Smooth muscle cell (in vitro differentiated cells): ENCODE measurements at regions not wholly inside any gene's neighbourhood (a gene's known extent, or its start where the extent isn't known, plus 50 kb on each side); places are given as distances from the start of the nearest gene placed in this dataset.

ENCODE experiments used
- DNase-seq: peaks from one replicate; lab custom pipeline; 2025; ENCODE audit not compliant: unreplicated experiment; lab: John Stamatoyannopoulos, UW
- H2AFZ ChIP-seq: fragments of 200-600 bp; sonication (generic); 2 replicates; pipeline ENCODE4 v1.6.0; 2016; ENCODE audit warnings: antibody characterized with exemption, low read depth, mild to moderate bottlenecking
- H3F3A ChIP-seq: fragments of 200-600 bp; sonication (generic); 2 replicates; pipeline ENCODE4 v1.6.0; 2017; ENCODE audit warnings: antibody characterized with exemption, low read depth
- H3K27ac ChIP-seq: fragments of 200-600 bp; sonication (generic); 2 replicates; pipeline ENCODE4 v1.5.1; 2016; ENCODE audit warnings: low read depth, mild to moderate bottlenecking
- H3K27me3 ChIP-seq: fragments of 200-600 bp; sonication (generic); 2 replicates; pipeline ENCODE4 v1.6.1; 2016; ENCODE audit warnings: low read depth, mild to moderate bottlenecking
- H3K36me3 ChIP-seq: fragments of 200-600 bp; sonication (generic); 2 replicates; pipeline ENCODE4 v1.5.1; 2016; ENCODE audit warnings: low read depth
- H3K4me1 ChIP-seq: fragments of 200-600 bp; sonication (generic); 2 replicates; pipeline ENCODE4 v1.5.1; 2016; ENCODE audit warnings: low read depth
- H3K4me2 ChIP-seq: fragments of 200-600 bp; sonication (generic); 2 replicates; pipeline ENCODE4 v1.6.0; 2016; ENCODE audit warnings: mild to moderate bottlenecking
- H3K4me3 ChIP-seq: fragments of 200-600 bp; sonication (generic); 2 replicates; pipeline ENCODE4 v1.5.1; 2016; ENCODE audit warnings: mild to moderate bottlenecking
- H3K79me2 ChIP-seq: fragments of 200-600 bp; sonication (generic); 2 replicates; pipeline ENCODE4 v1.6.0; 2016; ENCODE audit warnings: low read depth, mild to moderate bottlenecking
- H3K9ac ChIP-seq: fragments of 200-600 bp; sonication (generic); 2 replicates; pipeline ENCODE4 v1.6.0; 2016; ENCODE audit warnings: low read depth
- H3K9me3 ChIP-seq: fragments of 200-600 bp; sonication (generic); replicated peaks from 2 replicates; pipeline ENCODE4 v1.5.1; 2016; ENCODE audit warnings: low read depth
- H4K20me1 ChIP-seq: fragments of 200-600 bp; sonication (generic); 2 replicates; pipeline ENCODE4 v1.6.0; 2016; ENCODE audit warnings: low read depth
- WGBS: methylation state at CpG from one replicate; pipeline ENCODE4 v1.1.7; 2016; ENCODE audit warnings: low lambda C conversion rate; 5-methylcytosine and 5-hydroxymethylcytosine counted together
- TF ChIP-seq, protein P1 (sequence below): fragments of 200-600 bp; sonication (generic); IDR thresholded peaks from 2 replicates; pipeline ENCODE4 v1.5.1; 2017; ENCODE audit warnings: borderline replicate concordance, mild to moderate bottlenecking, antibody characterized with exemption; ENCODE audit not compliant: insufficient read depth, poor library complexity, severe bottlenecking

DNA sequence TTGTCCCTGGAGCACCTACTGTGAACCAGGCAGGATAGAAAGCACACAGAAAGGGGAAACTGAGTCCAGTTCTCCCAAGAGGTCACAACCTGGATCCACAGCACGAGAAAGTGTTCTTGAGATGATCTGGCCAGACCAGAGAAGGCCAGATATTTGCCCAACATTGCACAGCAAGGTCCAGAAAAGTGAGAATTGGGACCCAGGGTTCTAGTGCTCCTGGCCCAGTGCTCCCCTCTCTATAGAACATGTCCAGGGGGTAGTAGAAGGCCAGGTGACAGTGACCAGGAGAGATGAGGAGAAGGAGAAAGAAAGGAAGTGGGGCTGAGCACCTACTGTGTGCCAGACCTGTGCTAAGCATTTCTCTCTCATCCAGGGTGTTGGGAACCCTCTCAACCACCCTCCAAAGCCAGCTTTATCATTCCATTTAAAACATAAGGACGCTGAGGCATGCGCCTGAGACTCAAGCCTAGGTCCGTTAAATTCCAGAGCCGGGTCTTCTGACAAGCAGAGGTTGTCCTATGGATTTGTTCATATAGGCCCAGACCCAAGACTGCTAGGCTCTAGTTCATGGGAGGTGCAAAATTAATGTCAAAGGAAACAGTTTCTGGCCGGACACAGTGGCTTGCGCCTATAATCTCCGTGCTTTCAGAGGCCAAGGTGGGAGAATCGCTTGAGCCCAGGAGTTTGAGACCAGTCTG is 128.7 kb downstream of the MN1 start:
- H3K4me1 ChIP-seq, result peaks cover 16% of the 10 kb centered on the region
- WGBS, result 90% methylated on average over 9 of the region's 9 CpGs

GRCh38 chr22:27673839-27674238 is 127.7 kb downstream of the MN1 start:
- TF ChIP-seq, protein P1, sequence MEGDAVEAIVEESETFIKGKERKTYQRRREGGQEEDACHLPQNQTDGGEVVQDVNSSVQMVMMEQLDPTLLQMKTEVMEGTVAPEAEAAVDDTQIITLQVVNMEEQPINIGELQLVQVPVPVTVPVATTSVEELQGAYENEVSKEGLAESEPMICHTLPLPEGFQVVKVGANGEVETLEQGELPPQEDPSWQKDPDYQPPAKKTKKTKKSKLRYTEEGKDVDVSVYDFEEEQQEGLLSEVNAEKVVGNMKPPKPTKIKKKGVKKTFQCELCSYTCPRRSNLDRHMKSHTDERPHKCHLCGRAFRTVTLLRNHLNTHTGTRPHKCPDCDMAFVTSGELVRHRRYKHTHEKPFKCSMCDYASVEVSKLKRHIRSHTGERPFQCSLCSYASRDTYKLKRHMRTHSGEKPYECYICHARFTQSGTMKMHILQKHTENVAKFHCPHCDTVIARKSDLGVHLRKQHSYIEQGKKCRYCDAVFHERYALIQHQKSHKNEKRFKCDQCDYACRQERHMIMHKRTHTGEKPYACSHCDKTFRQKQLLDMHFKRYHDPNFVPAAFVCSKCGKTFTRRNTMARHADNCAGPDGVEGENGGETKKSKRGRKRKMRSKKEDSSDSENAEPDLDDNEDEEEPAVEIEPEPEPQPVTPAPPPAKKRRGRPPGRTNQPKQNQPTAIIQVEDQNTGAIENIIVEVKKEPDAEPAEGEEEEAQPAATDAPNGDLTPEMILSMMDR, result no peak
- H3F3A ChIP-seq, result peaks cover 11% of the 10 kb centered on the region
- no peaks in the 10 kb centered on the region for H3K79me2 ChIP-seq
- DNase-seq, result no peak
- no peak overlapping the region for H3K9ac ChIP-seq
- no peak overlapping the region for H3K4me2 ChIP-seq
- no peaks in the 10 kb centered on the region for H3K36me3 ChIP-seq
- no peaks in the 10 kb centered on the region for H3K27me3 ChIP-seq
- no peaks in the 10 kb centered on the region for H3K9me3 ChIP-seq
- H4K20me1 ChIP-seq, result no peaks in the 10 kb centered on the region
- 87% methylated on average over 14 of the region's 15 CpGs for WGBS
- H2AFZ ChIP-seq, result no peak overlapping the region
- H3K4me3 ChIP-seq, result no peak overlapping the region
- peaks cover 21% of the 10 kb centered on the region for H3K4me1 ChIP-seq
- H3K27ac ChIP-seq, result no peak overlapping the region

More for the DNA sequence above, 128.7 kb downstream of the MN1 start:
- Histone ChIP-seq H4K20me1 (no peaks in the 10 kb centered on the region), H3K79me2 (no peaks in the 10 kb centered on the region), H3K4me2 (no peak overlapping the region), H3K9ac (no peak overlapping the region), H3F3A (peaks cover 7% of the 10 kb centered on the region), H3K27ac (no peak overlapping the region), H3K9me3 (no peaks in the 10 kb centered on the region), H3K4me3 (no peak overlapping the region), H3K36me3 (no peaks in the 10 kb centered on the region), H2AFZ (no peak overlapping the region), H3K27me3 (no peaks in the 10 kb centered on the region)
- no peak for DNase-seq
- TF ChIP-seq, protein P1, result no peak

- no peaks in the 10 kb centered on the region for H4K20me1 ChIP-seq
- DNase-seq, result no peak
- WGBS, result 80% methylated on average over 4 of the region's 4 CpGs
Measured at GRCh38 chr22:27674261-27674923, 127.2 kb downstream of the MN1 start.

More at GRCh38 chr22:27674261-27674923, 127.2 kb downstream of the MN1 start:
- Histone ChIP-seq H3K9ac (no peak overlapping the region), H3K4me3 (no peak overlapping the region), H2AFZ (no peak overlapping the region), H3K27me3 (no peaks in the 10 kb centered on the region), H3K79me2 (no peaks in the 10 kb centered on the region), H3K4me1 (peaks cover 26% of the 10 kb centered on the region), H3K4me2 (no peak overlapping the region), H3K36me3 (no peaks in the 10 kb centered on the region), H3K27ac (no peak overlapping the region), H3F3A (peaks cover 15% of the 10 kb centered on the region), H3K9me3 (no peaks in the 10 kb centered on the region)
- TF ChIP-seq, protein P1, result no peak
